AG09319 (cell line): ENCODE measurements at regions not wholly inside any gene's neighbourhood (a gene's known extent, or its start where the extent isn't known, plus 50 kb on each side); places are given as distances from the start of the nearest gene placed in this dataset.

Source experiments
- DNase-seq: peaks from one replicate; pipeline ENCODE4 v3.0.0-alpha.2; 2010; ENCODE audit warnings: low read depth; ENCODE audit errors: extremely low read depth
- CTCF ChIP-seq: IDR thresholded peaks from 2 replicates; pipeline ENCODE4 v1.5.1; 2011; ENCODE audit warnings: low read depth, mild to moderate bottlenecking, inconsistent platforms, low read length, moderate library complexity

- no peak for TF ChIP-seq CTCF
- DNase-seq: no peak
These were observed 447.5 kb downstream of the AACS start for GRCh38 chr12:125512541-125513298.

GRCh38 chr12:125515887-125516286 lies 450.7 kb downstream of the AACS start:
- no peak for TF ChIP-seq CTCF
- DNase-seq: no peak

- TF ChIP-seq CTCF: no peak
- no peak for DNase-seq
These were observed 452.8 kb downstream of the AACS start for GRCh38 chr12:125518074-125518473.

GRCh38 chr12:125519026-125519651 lies 453.9 kb downstream of the AACS start:
- DNase-seq: no peak
- TF ChIP-seq CTCF: no peak

- DNase-seq: no peak
- TF ChIP-seq CTCF: no peak
These were observed 460.6 kb downstream of the AACS start for GRCh38 chr12:125525879-125526278.

GRCh38 chr12:125528281-125528680 lies 463.0 kb downstream of the AACS start:
- no peak for TF ChIP-seq CTCF
- DNase-seq: no peak

- no peak for TF ChIP-seq CTCF
- no peak for DNase-seq
These were observed 465.0 kb downstream of the AACS start for GRCh38 chr12:125530201-125530600.
